Activated naive CD4-positive, alpha-beta T cell treated with Interleukin-2 at 50 U/mL for 16 hours (primary cell): ENCODE measurements at regions not wholly inside any gene's neighbourhood (a gene's known extent, or its start where the extent isn't known, plus 50 kb on each side); places are given as distances from the start of the nearest gene placed in this dataset.
"Not testable (repeated sequence)": the region's sequence is repeated elsewhere in the genome, so short reads cannot be mapped to it uniquely, and the experiment has no call there.

Experiments used
- DNase-seq: peaks from one replicate; pipeline ENCODE4 v3.0.0-alpha.2; 2020

DNA sequence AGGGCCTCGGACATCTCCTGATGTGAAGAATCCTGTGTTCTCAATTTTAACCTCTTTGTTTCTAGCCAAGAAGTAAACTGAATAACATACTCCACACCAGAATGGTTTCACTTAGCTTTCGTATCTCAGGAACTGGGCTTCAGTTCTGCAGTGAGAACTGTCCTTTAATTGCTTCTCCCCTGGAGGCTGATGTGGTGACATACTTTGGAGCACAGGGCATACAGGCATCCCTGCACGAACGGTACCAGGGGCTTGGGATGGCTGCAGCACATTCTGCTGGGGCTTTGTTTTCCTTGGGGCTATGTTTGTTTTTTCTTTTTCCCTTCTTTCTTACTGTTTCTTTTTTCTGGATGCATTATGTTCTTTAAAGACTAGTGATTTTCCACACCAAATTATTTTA, 230.5 kb downstream of the TM9SF2 start:
- DNase-seq, result no peak

GRCh38 chr13:99730403-99730802, 229.1 kb downstream of the TM9SF2 start:
- no peak for DNase-seq

DNA sequence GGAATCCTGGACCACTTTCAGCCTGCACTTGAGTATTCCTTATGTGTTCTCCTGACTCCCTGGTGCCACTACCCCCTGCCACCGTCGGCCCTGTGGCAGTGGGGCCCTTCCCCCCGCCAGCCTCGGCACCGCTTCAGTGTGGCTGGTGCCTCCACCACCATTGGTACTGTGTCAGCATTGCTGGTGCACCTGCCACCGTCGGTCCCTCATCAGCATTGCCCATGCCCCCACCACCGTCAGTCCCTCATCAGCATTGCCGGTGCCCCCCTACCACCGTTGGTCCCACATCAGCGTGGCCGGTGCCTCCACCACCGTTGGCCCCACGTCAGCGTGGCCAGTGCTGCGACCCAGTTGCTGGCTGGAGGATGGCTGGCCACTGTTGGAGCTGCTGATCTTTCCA, 228.5 kb downstream of the TM9SF2 start:
- no peak for DNase-seq

DNA sequence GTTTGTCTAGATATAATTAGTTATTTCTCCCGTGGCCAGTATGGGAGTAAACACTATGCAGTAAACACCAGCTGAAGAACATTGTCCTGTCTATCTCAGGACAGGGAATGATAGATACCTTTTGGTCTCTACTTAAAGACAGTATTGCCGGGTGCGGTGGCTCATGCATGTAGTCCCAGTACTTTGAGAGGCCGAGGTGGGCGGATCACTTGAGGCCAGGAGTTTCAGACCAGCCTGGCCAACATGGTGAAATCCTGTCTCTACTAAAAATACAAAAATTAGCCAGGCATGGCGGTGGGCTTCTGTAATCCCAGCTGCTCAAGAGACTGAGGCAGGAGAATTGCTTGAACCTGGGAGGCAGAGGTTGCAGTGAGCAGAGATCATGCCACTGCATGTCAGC, 226.4 kb downstream of the TM9SF2 start:
- not testable (repeated sequence) for DNase-seq

GRCh38 chr13:99726282-99726894, 225.1 kb downstream of the TM9SF2 start:
- no peak for DNase-seq

DNA sequence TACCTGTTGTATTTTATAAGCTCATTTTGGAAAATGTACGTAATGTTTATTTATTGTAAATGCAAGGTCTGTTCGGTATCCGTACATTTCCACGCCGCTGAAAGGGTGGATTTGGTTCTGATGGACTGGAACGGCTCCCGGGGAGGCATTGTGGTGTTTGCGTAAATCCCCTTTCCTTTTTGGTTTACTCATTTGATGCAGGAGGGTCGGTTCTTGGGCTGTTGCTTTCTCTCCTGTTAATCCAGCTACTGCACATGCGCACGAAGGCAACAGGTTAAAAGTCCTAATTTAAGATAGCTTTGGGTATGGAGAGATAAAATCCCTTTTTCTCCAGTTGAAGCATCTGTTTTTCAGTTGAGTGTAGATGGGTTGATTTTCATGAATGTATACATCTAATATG, 224.4 kb downstream of the TM9SF2 start:
- no peak for DNase-seq

DNA sequence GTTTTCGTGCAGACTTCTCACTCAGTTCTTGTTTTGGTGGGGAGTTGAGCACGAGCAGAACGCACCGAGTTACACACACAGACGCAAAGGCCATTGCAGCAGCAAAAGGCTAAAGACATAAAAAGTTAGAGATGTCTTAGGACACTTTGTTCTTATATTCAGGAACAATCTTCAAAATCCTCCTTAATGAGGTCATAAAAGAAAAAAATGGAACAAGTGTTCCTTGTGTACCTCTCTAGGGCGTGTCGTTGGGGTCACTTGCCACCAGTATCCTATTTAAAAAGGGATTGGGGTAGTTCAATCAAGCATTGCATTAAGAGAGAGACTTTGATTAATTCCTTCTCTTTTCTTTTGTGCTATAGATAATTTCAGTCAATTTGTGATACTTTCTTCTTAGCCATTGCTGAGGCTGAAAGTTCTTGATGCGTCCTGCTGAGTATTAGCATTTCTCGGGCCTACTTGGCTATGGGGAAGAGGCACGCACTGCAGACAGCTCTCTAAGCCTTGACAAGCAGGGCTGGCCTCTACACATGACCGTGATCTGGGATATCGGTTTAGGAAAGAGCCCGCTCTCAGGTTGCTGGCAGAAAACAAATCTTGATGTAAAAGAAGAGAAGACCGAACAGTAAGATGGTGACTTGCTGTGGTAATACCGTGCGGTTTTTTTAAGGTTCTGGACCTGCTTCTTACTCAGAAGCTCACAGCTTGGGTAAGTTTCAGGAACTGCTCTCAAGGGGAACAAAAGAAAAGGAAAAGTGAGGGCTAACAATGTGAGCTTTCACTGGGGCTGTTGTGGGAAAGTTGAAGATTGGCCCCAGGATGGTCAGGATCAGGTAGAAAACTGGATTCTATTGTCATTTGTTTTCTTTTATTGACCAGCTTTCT, 223.6 kb downstream of the TM9SF2 start:
- no peak for DNase-seq

DNA sequence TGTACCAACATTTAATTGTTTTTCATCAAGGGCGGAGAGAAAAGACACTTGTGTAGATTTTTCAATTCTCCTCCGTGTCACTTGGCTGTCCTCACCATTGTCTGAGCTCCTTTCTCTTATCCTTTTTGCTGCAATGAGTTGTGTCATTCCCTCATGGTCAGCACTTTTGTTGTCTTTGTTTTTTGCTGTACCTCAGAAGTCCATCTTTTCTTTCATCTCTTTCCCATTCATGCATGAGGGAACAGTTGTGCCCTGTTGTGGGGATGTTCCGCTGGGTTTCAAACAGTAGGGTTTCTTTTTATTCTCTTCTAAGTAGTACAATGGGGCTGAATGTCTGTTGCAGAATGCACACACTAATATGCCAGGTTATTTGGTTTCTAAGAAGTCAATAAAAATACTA, 222.6 kb downstream of the TM9SF2 start:
- no peak for DNase-seq

GRCh38 chr13:99722931-99723330, 221.7 kb downstream of the TM9SF2 start:
- no peak for DNase-seq

DNA sequence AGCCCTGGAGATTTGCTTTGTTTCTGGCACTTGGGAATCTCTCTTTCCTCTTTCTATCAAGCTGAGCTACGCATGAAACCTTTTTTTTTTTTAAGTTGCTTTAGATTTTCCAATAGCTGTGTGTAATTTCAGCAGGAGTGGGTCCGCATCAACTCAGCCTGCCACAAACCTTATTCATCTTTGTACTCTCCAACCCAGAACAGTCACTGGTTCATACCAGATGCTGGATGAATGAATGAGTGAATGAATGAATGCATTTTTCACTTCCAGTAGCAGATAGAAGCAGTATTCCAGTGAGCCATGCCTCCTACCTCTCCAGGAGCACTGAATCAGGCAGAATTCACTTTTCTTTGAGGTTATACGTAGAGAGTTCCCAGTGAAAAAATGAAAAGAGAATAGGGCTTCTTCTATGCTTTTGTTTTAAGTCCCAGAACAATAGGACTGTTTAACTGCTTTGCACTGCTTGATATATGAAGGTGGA, 221.1 kb downstream of the TM9SF2 start:
- DNase-seq, result no peak

GRCh38 chr13:99721606-99722337, 220.5 kb downstream of the TM9SF2 start:
- no peak for DNase-seq

GRCh38 chr13:99717959-99718674, 216.8 kb downstream of the TM9SF2 start:
- DNase-seq, result no peak

DNA sequence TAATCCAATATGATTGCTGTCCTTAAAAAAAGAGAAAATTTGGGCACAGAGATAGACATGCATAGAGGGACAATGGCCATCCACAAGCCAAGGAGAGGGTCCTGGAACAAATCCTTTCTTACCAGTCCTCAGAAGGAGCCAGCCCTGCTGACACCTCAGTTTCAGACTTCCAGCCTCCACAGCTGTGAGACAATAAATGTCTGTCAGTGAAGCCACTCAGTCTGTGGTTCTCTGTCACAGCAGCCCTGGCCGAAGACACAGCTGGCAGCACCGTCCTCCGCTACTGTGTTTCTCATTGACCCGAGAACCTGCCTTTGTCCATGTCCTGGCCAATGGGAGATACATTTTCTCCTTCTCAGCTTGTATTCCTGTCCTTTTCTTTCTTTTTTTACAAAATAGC, 207.9 kb downstream of the TM9SF2 start:
- DNase-seq, result no peak

DNA sequence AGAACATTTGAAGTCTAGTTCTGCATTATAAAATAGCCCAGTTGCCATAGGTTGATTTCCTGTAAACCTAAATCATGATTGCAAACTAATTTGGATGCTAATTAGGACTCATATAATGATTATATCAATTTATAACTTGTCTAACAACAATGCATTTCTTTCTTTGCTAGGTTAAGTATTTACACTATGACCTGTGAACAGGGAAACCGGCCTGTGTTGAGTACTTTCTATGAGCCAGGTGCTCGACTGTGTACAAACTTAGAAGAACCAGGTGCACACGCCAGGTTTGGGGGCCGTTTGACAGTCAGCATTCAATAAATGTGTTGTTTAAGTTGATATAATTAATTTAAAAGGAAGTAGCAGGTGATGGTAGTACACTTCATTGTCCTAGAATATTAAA, 203.1 kb downstream of the TM9SF2 start:
- DNase-seq, result no peak

- DNase-seq, result no peak
Measured at GRCh38 chr13:99703908-99704307, 202.6 kb downstream of the TM9SF2 start.

GRCh38 chr13:99702687-99703319, 201.5 kb downstream of the TM9SF2 start:
- DNase-seq, result no peak

- DNase-seq, result no peak
Measured at GRCh38 chr13:99700468-99700867, 199.2 kb downstream of the TM9SF2 start.

- no peak for DNase-seq
Measured at GRCh38 chr13:99698816-99699099, 197.5 kb downstream of the TM9SF2 start.

DNA sequence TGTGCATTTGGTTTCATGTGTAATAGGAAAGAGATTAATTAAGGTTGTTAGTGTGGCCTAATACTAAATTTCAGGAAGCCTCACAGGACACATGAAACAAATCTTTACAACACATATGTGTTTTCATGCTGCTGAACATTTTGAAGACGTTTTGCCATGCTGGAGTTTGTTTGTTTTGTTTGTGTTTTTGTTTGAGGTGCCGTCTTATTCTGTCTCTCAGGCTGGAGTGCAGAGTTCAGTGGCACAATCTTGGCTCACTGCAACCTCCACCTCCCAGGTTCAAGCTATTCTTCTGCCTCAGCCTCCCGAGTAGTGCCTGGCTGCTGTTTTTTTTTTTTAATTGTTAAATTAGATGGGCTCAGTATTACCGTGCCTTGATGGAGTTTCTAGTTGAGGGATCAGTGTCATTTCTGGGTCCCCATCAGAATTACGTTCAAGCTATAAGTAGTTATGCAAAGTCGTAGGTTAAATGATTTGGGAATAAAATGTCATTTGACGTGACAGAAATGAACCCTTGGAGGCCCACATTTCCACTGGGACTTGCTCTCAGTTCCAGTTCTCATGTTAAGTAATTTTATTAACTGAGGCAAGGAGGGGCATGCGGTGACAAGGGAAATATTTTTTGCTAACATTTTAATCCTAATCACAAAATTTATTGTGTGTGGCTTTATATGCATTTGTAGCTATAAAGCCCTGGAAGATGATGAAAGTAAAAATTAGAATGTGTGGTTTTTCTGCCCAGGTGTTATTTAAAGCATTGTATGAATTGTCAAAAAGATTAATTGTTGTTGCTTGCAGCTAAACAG, 196.9 kb downstream of the TM9SF2 start:
- DNase-seq, result no peak

- DNase-seq, result no peak
Measured at GRCh38 chr13:99695857-99696256, 194.6 kb downstream of the TM9SF2 start.

GRCh38 chr13:99693852-99694611, 192.8 kb downstream of the TM9SF2 start:
- DNase-seq, result no peak
